ENCODE measurements at regions not wholly inside any gene's neighbourhood (a gene's known extent, or its start where the extent isn't known, plus 50 kb on each side); places are given as distances from the start of the nearest gene placed in this dataset.

DNA sequence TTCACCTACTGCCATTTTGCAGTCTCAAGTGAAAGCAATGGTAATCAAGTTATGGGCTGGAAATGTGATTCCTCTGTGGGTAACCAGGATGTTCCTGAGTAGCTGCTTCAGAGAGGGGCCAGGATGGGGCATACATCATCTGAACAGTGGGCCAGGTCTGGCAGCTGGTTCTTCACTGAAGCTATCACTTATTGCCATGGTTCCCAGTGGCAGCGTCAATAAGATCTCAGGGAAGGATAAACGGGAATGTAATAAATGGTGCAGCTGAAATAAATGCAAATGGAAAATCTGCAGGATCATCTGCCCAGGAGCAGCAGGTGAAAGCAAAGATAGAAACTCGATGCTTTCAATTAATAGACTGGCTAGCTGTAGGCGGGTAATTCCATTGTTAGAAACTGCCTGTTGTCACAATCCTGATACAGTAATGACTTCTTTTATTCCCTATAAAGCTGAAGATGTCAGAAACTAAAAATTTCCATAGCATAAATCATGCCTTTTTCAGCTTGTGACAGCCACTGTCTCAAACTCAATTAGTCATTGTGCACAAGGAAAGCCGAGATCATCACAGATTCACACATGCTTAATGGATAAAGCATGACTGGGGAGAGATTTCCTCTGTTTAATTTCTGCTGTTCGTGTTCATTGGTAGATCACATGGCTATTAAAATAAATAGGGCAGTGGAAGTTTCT, 56.2 kb upstream of the CCDC85A start:
- TF ChIP-seq, protein P1, sequence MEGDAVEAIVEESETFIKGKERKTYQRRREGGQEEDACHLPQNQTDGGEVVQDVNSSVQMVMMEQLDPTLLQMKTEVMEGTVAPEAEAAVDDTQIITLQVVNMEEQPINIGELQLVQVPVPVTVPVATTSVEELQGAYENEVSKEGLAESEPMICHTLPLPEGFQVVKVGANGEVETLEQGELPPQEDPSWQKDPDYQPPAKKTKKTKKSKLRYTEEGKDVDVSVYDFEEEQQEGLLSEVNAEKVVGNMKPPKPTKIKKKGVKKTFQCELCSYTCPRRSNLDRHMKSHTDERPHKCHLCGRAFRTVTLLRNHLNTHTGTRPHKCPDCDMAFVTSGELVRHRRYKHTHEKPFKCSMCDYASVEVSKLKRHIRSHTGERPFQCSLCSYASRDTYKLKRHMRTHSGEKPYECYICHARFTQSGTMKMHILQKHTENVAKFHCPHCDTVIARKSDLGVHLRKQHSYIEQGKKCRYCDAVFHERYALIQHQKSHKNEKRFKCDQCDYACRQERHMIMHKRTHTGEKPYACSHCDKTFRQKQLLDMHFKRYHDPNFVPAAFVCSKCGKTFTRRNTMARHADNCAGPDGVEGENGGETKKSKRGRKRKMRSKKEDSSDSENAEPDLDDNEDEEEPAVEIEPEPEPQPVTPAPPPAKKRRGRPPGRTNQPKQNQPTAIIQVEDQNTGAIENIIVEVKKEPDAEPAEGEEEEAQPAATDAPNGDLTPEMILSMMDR (IDR thresholded peaks at IDR 0.05; ENCODE audit: insufficient read depth, low read length, poor library complexity, severe bottlenecking): no peak
- TF ChIP-seq EZH2phosphoT487 (conservative IDR thresholded peaks at IDR 0.05; ENCODE audit: low read length): no peak
